SK-N-SH (cell line): ENCODE measurements at regions not wholly inside any gene's neighbourhood (a gene's known extent, or its start where the extent isn't known, plus 50 kb on each side); places are given as distances from the start of the nearest gene placed in this dataset.

Experiments
- CTCF ChIA-PET: fragments of 300-600, 350-600 bp; formaldehyde crosslinking; extraction: SDS; loops from one replicate; lab custom pipeline; 2021; lab: Yijun Ruan, JAX
- POLR2A ChIA-PET: fragments of 350-600 bp; sonication (Branson Sonifier 250); formaldehyde crosslinking; extraction: SDS; loops from one replicate; lab custom pipeline; 2020; ENCODE audit warnings: antibody characterized with exemption, inconsistent platforms; lab: Yijun Ruan, JAX
- DNase-seq: peaks from one replicate; pipeline ENCODE4 v3.0.0; 2012
- H2AFZ ChIP-seq: fragments of 200-600 bp; sonication (generic); 2 replicates; pipeline ENCODE4 v1.8.1; 2016; ENCODE audit warnings: antibody characterized with exemption, mild to moderate bottlenecking, low read depth
- H3F3A ChIP-seq: fragments of 200-600 bp; sonication (generic); replicated peaks from 2 replicates; pipeline ENCODE3; 2016; ENCODE audit warnings: antibody characterized with exemption, mild to moderate bottlenecking; ENCODE audit not compliant: insufficient read depth
- H3K27ac ChIP-seq, 2 experiments: fragments of 200-500 bp in 1 of 2; fragments of 200-600 bp in 1 of 2; sonication (Bioruptor generic) in 1 of 2; sonication (generic), shearing (Covaris generic) in 1 of 2; 2 replicates each; pipeline versions ENCODE4 v1.5.1 to v1.6.1; 2014 to 2016; ENCODE audit warnings: low read depth in 2 of 2, inconsistent platforms in 1 of 2, low read length in 1 of 2, mild to moderate bottlenecking in 1 of 2, mixed read lengths in 1 of 2
- H3K27me3 ChIP-seq: fragments of 200-600 bp; sonication (generic), shearing (Covaris generic); 2 replicates; pipeline ENCODE4 v1.6.1; 2016; ENCODE audit warnings: mixed run types; ENCODE audit not compliant: insufficient read depth
- H3K36me3 ChIP-seq, 2 experiments: fragments of 200-500 bp in 1 of 2; fragments of 200-600 bp in 1 of 2; sonication (Bioruptor generic) in 1 of 2; sonication (generic) in 1 of 2; replicated peaks in 1 of 2; 2 replicates each; pipeline versions ENCODE3 to v1.5.1; 2014 to 2016; ENCODE audit warnings: low read length in 1 of 2, mild to moderate bottlenecking in 1 of 2; ENCODE audit not compliant: insufficient read depth in 2 of 2, control insufficient read depth in 1 of 2
- H3K4me1 ChIP-seq, 2 experiments: fragments of 200-500 bp in 1 of 2; fragments of 200-600 bp in 1 of 2; sonication (Bioruptor generic) in 1 of 2; sonication (generic), shearing (Covaris generic) in 1 of 2; 2 replicates each; pipeline versions ENCODE4 v1.5.1 to v1.6.1; 2014 to 2016; ENCODE audit warnings: low read depth in 1 of 2, low read length in 1 of 2, mixed run types in 1 of 2; ENCODE audit not compliant: insufficient read depth in 2 of 2, control insufficient read depth in 1 of 2
- H3K4me2 ChIP-seq: fragments of 200-600 bp; sonication (generic), shearing (Covaris generic); 2 replicates; pipeline ENCODE4 v1.6.1; 2017; ENCODE audit warnings: mixed run types
- H3K4me3 ChIP-seq, 2 experiments: fragments of 200-500 bp in 1 of 2; fragments of 200-600 bp in 1 of 2; sonication (Bioruptor generic) in 1 of 2; sonication (generic), shearing (Covaris generic) in 1 of 2; 2 replicates each; pipeline versions ENCODE4 v1.5.1 to v1.8.1; 2014 to 2016; ENCODE audit warnings: low read depth in 2 of 2, inconsistent platforms in 1 of 2, low read length in 1 of 2, mild to moderate bottlenecking in 1 of 2, mixed read lengths in 1 of 2, moderate library complexity in 1 of 2
- H3K79me2 ChIP-seq: fragments of 200-600 bp; sonication (generic); 2 replicates; pipeline ENCODE4 v1.8.1; 2017; ENCODE audit warnings: mild to moderate bottlenecking; ENCODE audit not compliant: insufficient read depth
- H3K9ac ChIP-seq: fragments of 200-600 bp; sonication (generic); 2 replicates; pipeline ENCODE4 v1.6.1; 2017; ENCODE audit warnings: mixed run types
- H3K9me2 ChIP-seq: fragments of 200-600 bp; sonication (generic); 2 replicates; pipeline ENCODE4 v1.6.1; 2017; ENCODE audit warnings: mixed run types
- H3K9me3 ChIP-seq: fragments of 200-600 bp; sonication (generic); 2 replicates; pipeline ENCODE4 v1.6.1; 2017; ENCODE audit warnings: mixed run types, mild to moderate bottlenecking, moderate library complexity
- H4K20me1 ChIP-seq: fragments of 200-600 bp; sonication (generic); 2 replicates; pipeline ENCODE4 v1.6.1; 2017; ENCODE audit warnings: mild to moderate bottlenecking, mixed run types; ENCODE audit not compliant: insufficient read depth
- CHD2 ChIP-seq: fragments of 150-350 bp; IDR thresholded peaks from 2 replicates; pipeline ENCODE4 v1.6.1; 2018; ENCODE audit warnings: low read length; ENCODE audit not compliant: partially characterized antibody
- CTCF ChIP-seq: fragments of 200-600 bp; sonication (generic); IDR thresholded peaks from 2 replicates; pipeline ENCODE4 v1.6.1; 2017; ENCODE audit warnings: antibody characterized with exemption, mild to moderate bottlenecking, moderate library complexity
- EP300 ChIP-seq, 2 experiments: IDR thresholded peaks; 2 replicates each; pipeline versions ENCODE4 v1.4.0 to v1.6.1; 2012; ENCODE audit warnings: borderline replicate concordance in 1 of 2, low read depth in 1 of 2, low read length in 1 of 2
- EZH2phosphoT487 ChIP-seq: fragments of 200-600 bp; sonication (generic); IDR thresholded peaks from 2 replicates; pipeline ENCODE4 v1.6.1; 2017; ENCODE audit warnings: low read depth, mixed run types, mild to moderate bottlenecking, antibody characterized with exemption, moderate library complexity, borderline replicate concordance
- FOSL2 ChIP-seq: IDR thresholded peaks from 2 replicates; pipeline ENCODE4 v1.4.0; 2012; ENCODE audit warnings: low read depth, mild to moderate bottlenecking, moderate library complexity, borderline replicate concordance
- FOXJ3 ChIP-seq: sonication (generic); formaldehyde crosslinking; IDR thresholded peaks from 2 replicates; pipeline ENCODE4 v1.5.1; 2020; ENCODE audit warnings: mild to moderate bottlenecking, missing genetic modification reagents
- GABPA ChIP-seq: IDR thresholded peaks from 2 replicates; pipeline ENCODE4 v1.4.0; 2012; ENCODE audit warnings: low read depth, mild to moderate bottlenecking
- IRF3 ChIP-seq: fragments of 150-350 bp; IDR thresholded peaks from 2 replicates; pipeline ENCODE4 v1.6.1; 2016; ENCODE audit warnings: mild to moderate bottlenecking, low read depth, low read length
- MEF2A ChIP-seq: IDR thresholded peaks from 2 replicates; pipeline ENCODE4 v1.4.0; 2012; ENCODE audit warnings: low read depth, borderline replicate concordance
- PBX3 ChIP-seq: IDR thresholded peaks from 2 replicates; pipeline ENCODE4; 2012
- POLR2AphosphoS5 ChIP-seq: IDR thresholded peaks from 2 replicates; pipeline ENCODE4 v1.6.1; 2012; ENCODE audit warnings: low read depth, low read length
- RAD21 ChIP-seq: IDR thresholded peaks from 2 replicates; pipeline ENCODE4 v1.6.1; 2012; ENCODE audit warnings: mild to moderate bottlenecking, low read length
- RCOR1 ChIP-seq: fragments of 150-350 bp; IDR thresholded peaks from 2 replicates; pipeline ENCODE4 v1.6.1; 2017; ENCODE audit warnings: antibody characterized with exemption, low read length
- RXRA ChIP-seq: IDR thresholded peaks from 2 replicates; pipeline ENCODE4 v1.4.0; 2012; ENCODE audit warnings: low read depth, mild to moderate bottlenecking, borderline replicate concordance
- SMC3 ChIP-seq: IDR thresholded peaks from 2 replicates; pipeline ENCODE4 v1.6.1; 2012; ENCODE audit warnings: low read depth, low read length, improper control_type of control experiment
- TCF12 ChIP-seq: IDR thresholded peaks from 2 replicates; pipeline ENCODE4 v1.4.0; 2012
- TEAD4 ChIP-seq: IDR thresholded peaks from 2 replicates; pipeline ENCODE4 v1.4.0; 2012; ENCODE audit warnings: mild to moderate bottlenecking, borderline replicate concordance; ENCODE audit not compliant: insufficient read depth
- USF2 ChIP-seq: fragments of 150-350 bp; IDR thresholded peaks from 2 replicates; pipeline ENCODE4 v1.6.1; 2017; ENCODE audit warnings: antibody characterized with exemption, low read length, low read depth, borderline replicate concordance
- ZBTB33 ChIP-seq: IDR thresholded peaks from 2 replicates; pipeline ENCODE4 v1.4.0; 2012; ENCODE audit warnings: low read depth, borderline replicate concordance
- WGBS: methylation state at CpG from one replicate; pipeline ENCODE4 v1.1.6; 2017; ENCODE audit warnings: low lambda C conversion rate; 5-methylcytosine and 5-hydroxymethylcytosine counted together

- ChIA-PET CTCF (interaction anchor here (0.7 kb wide), 1 partner anchor 973 kb away, joined by 3 read pairs; no protein-coding TSS in a partner anchor), POLR2A (no interaction called here)
- WGBS: 90% methylated on average over 3 of the region's 3 CpGs
- Histone ChIP-seq H2AFZ (no peak overlapping the region), H3K4me1 (peaks cover 0 to 2% of the 10 kb centered on the region in 2 experiments; a peak in 2 of 4 replicates), H3K27me3 (no peaks in the 10 kb centered on the region), H3K36me3 (no peaks in the 10 kb centered on the region), H3F3A (no peaks in the 10 kb centered on the region), H3K4me3 (no peak overlapping the region), H3K9me3 (no peaks in the 10 kb centered on the region), H3K9me2 (no peaks in the 10 kb centered on the region), H3K79me2 (no peaks in the 10 kb centered on the region), H3K9ac (no peak overlapping the region), H4K20me1 (no peaks in the 10 kb centered on the region), H3K27ac (no peak overlapping the region), H3K4me2 (no peak overlapping the region)
- TF ChIP-seq ZBTB33 (no peak), POLR2AphosphoS5 (no peak), MEF2A (no peak), RCOR1 (no peak), USF2 (no peak), TCF12 (no peak), EP300 (IDR thresholded peaks at IDR 0.05; ENCODE audit: borderline replicate concordance in 1 of 2, low read depth in 1 of 2, low read length in 1 of 2) (no peak), FOXJ3 (CRISPR knock-in tag) (no peak), CTCF (no peak), RXRA (no peak), RAD21 (no peak), TEAD4 (no peak), FOSL2 (no peak), IRF3 (no peak), CHD2 (no peak), GABPA (no peak), EZH2phosphoT487 (no peak), SMC3 (no peak), PBX3 (no peak)
- no peak for DNase-seq
These were observed 342.7 kb downstream of the GPD2 start for GRCh38 chr2:156778916-156779315.
